Right lobe of liver (tissue), 4 donors: ENCODE measurements at regions not wholly inside any gene's neighbourhood (a gene's known extent, or its start where the extent isn't known, plus 50 kb on each side); places are given as distances from the start of the nearest gene placed in this dataset.

Experiments
- POLR2A ChIP-seq: fragments of 450-650 bp; IDR thresholded peaks from one replicate; pipeline ENCODE4 v1.6.1; 2017; ENCODE audit warnings: antibody characterized with exemption, mild to moderate bottlenecking
- TF ChIP-seq, protein P1 (sequence below), 4 donors: fragments of 200-600 bp in 3 of 4; fragments of 450-650 bp in 1 of 4; IDR thresholded peaks; one replicate each; pipeline versions ENCODE4 v1.5.1 to v1.8.0; 2016 to 2022; ENCODE audit warnings: antibody characterized with exemption in 4 of 4, mild to moderate bottlenecking in 2 of 4
- donor health status: DM: no; HTN: no; CAD: no.
- donor health status: DM: no; HTN: no; CAD: no.
- donor health status: DM: no; HTN: yes; CAD: no.

DNA sequence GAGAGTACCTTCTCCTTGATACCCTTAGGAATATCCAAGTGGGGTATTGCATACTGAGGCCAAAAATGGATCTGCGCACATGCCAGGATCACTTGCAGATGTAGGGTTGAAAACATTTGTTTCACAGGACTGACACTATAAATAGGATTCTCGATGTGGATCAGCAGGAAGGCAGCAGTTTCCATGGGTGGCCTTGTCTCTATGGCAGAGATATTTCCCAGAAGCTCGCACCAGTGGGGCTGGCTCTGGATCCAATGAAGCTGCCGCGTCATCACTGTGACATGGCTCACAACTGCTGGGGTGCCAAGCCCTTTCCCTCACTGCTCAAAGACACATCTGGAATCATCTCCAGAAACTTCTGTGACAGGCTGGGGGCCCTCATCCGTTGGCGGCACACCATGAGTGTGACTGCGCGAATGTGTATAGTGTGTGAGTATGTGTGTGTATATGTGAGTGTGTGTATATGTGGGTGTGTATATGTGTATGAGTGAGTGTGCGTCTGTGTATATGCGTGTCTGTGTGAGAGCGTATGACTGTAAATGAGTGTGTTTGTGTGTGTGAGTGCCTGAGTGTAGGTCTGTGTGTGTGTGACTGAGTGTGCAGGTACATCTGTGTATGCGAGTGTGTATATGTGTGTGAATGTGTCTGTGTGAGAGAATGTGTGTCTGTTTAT is 182.5 kb downstream of the GAS1 start:
- TF ChIP-seq POLR2A = no peak
- TF ChIP-seq, protein P1, sequence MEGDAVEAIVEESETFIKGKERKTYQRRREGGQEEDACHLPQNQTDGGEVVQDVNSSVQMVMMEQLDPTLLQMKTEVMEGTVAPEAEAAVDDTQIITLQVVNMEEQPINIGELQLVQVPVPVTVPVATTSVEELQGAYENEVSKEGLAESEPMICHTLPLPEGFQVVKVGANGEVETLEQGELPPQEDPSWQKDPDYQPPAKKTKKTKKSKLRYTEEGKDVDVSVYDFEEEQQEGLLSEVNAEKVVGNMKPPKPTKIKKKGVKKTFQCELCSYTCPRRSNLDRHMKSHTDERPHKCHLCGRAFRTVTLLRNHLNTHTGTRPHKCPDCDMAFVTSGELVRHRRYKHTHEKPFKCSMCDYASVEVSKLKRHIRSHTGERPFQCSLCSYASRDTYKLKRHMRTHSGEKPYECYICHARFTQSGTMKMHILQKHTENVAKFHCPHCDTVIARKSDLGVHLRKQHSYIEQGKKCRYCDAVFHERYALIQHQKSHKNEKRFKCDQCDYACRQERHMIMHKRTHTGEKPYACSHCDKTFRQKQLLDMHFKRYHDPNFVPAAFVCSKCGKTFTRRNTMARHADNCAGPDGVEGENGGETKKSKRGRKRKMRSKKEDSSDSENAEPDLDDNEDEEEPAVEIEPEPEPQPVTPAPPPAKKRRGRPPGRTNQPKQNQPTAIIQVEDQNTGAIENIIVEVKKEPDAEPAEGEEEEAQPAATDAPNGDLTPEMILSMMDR (IDR thresholded peaks at IDR 0.05) = no peak
